ENCODE measurements at regions not wholly inside any gene's neighbourhood (a gene's known extent, or its start where the extent isn't known, plus 50 kb on each side); places are given as distances from the start of the nearest gene placed in this dataset.

GRCh38 chr9:28821240-28821639 lies 1248.0 kb upstream of the C9orf72 start:
- TF ChIP-seq CTCF (conservative IDR thresholded peaks at IDR 0.05) (no peak), EZH2 (IDR thresholded peaks at IDR 0.05; ENCODE audit: low read depth) (no peak)

Measured in PC-9 (cell line).